H9 (cell line): ENCODE measurements at regions not wholly inside any gene's neighbourhood (a gene's known extent, or its start where the extent isn't known, plus 50 kb on each side); places are given as distances from the start of the nearest gene placed in this dataset.

ENCODE experiments used
- DNase-seq: peaks from one replicate; pipeline ENCODE4 v3.0.0-alpha.2; 2017
- H2AFZ ChIP-seq: one replicate; pipeline ENCODE4 v1.6.1; 2013; ENCODE audit warnings: mild to moderate bottlenecking, low read length, control low read depth, moderate library complexity
- H2AK5ac ChIP-seq: 2 replicates; pipeline ENCODE4 v1.6.1; 2013; ENCODE audit warnings: low read length, control low read depth, mixed read lengths; ENCODE audit not compliant: insufficient read length
- H2BK120ac ChIP-seq: one replicate; pipeline ENCODE4 v1.6.1; 2013; ENCODE audit warnings: low read depth, mild to moderate bottlenecking, low read length, control low read depth, inconsistent platforms; ENCODE audit not compliant: poor library complexity, severe bottlenecking
- H2BK12ac ChIP-seq: 2 replicates; pipeline ENCODE4 v1.6.1; 2013; ENCODE audit warnings: low read length, control low read depth, mixed read lengths, low read depth; ENCODE audit not compliant: insufficient read length
- H2BK15ac ChIP-seq: 2 replicates; pipeline ENCODE4 v1.6.1; 2013; ENCODE audit warnings: low read depth, low read length, control low read depth
- H2BK20ac ChIP-seq: one replicate; pipeline ENCODE4 v1.6.1; 2013; ENCODE audit warnings: low read depth, mild to moderate bottlenecking, low read length, control low read depth, inconsistent platforms; ENCODE audit not compliant: poor library complexity, severe bottlenecking
- H2BK5ac ChIP-seq: 2 replicates; pipeline ENCODE4 v1.6.1; 2013; ENCODE audit warnings: low read length, control low read depth, mixed read lengths; ENCODE audit not compliant: insufficient read length
- H3K14ac ChIP-seq: 2 replicates; pipeline ENCODE4 v1.6.1; 2013; ENCODE audit warnings: low read length, control low read depth; ENCODE audit not compliant: insufficient read depth
- H3K18ac ChIP-seq: 2 replicates; pipeline ENCODE4 v1.6.1; 2013; ENCODE audit warnings: low read depth, mild to moderate bottlenecking, mixed read lengths, low read length, control low read depth; ENCODE audit not compliant: insufficient read length
- H3K23ac ChIP-seq: 2 replicates; pipeline ENCODE4 v1.6.1; 2013; ENCODE audit warnings: low read length, control low read depth, mixed read lengths, low read depth; ENCODE audit not compliant: insufficient read length
- H3K23me2 ChIP-seq: 2 replicates; pipeline ENCODE4 v1.6.1; 2013; ENCODE audit warnings: low read depth, mild to moderate bottlenecking, mixed read lengths, low read length, control low read depth; ENCODE audit not compliant: insufficient read length, poor library complexity, severe bottlenecking
- H3K27ac ChIP-seq: 2 replicates; pipeline ENCODE4 v1.5.1; 2013; ENCODE audit warnings: low read length, control low read depth, mixed read lengths, low read depth; ENCODE audit not compliant: insufficient read length
- H3K27me3 ChIP-seq: 2 replicates; pipeline ENCODE4 v1.6.1; 2013; ENCODE audit warnings: low read length, control low read depth, inconsistent platforms; ENCODE audit not compliant: insufficient read depth
- H3K4ac ChIP-seq: 2 replicates; pipeline ENCODE4 v1.6.1; 2013; ENCODE audit warnings: low read depth, mild to moderate bottlenecking, control low read depth, inconsistent platforms, low read length, moderate library complexity
- H3K4me1 ChIP-seq: 2 replicates; pipeline ENCODE4 v1.6.1; 2013; ENCODE audit warnings: low read length, control low read depth, inconsistent platforms; ENCODE audit not compliant: insufficient read depth
- H3K4me2 ChIP-seq: 2 replicates; pipeline ENCODE4 v1.6.1; 2013; ENCODE audit warnings: low read length, control low read depth, mixed read lengths; ENCODE audit not compliant: insufficient read length, insufficient read depth
- H3K56ac ChIP-seq: 2 replicates; pipeline ENCODE4 v1.6.1; 2013; ENCODE audit warnings: low read depth, mild to moderate bottlenecking, mixed read lengths, low read length, control low read depth; ENCODE audit not compliant: insufficient read length
- H3K79me1 ChIP-seq: 2 replicates; pipeline ENCODE4 v1.6.1; 2013; ENCODE audit warnings: low read depth, mild to moderate bottlenecking, moderate library complexity, low read length, control low read depth, inconsistent platforms; ENCODE audit not compliant: insufficient read depth, poor library complexity, severe bottlenecking
- H3K79me2 ChIP-seq: 2 replicates; pipeline ENCODE4 v1.6.1; 2013; ENCODE audit warnings: low read length, control low read depth, inconsistent platforms; ENCODE audit not compliant: insufficient read depth
- H3K9ac ChIP-seq: 2 replicates; pipeline ENCODE4 v1.6.1; 2013; ENCODE audit warnings: low read length, control low read depth, mixed read lengths; ENCODE audit not compliant: insufficient read length; ENCODE audit errors: extremely low read depth
- H3K9me3 ChIP-seq: one replicate; pipeline ENCODE4 v1.6.1; 2013; ENCODE audit warnings: low read depth, low read length, inconsistent platforms; ENCODE audit not compliant: control insufficient read depth
- H3T11ph ChIP-seq: one replicate; pipeline ENCODE4 v1.6.1; 2013; ENCODE audit warnings: mild to moderate bottlenecking, low read length, control low read depth, inconsistent platforms
- H4K20me1 ChIP-seq: one replicate; pipeline ENCODE4 v1.6.1; 2013; ENCODE audit not compliant: control insufficient read depth, insufficient read length, insufficient read depth
- H4K5ac ChIP-seq: 2 replicates; pipeline ENCODE4 v1.6.1; 2013; ENCODE audit warnings: low read depth, mild to moderate bottlenecking, mixed read lengths, low read length, control low read depth; ENCODE audit not compliant: insufficient read length
- H4K8ac ChIP-seq: replicated peaks from 2 replicates; pipeline ENCODE4 v1.6.1; 2013; ENCODE audit warnings: low read length, control low read depth, mixed read lengths, low read depth; ENCODE audit not compliant: insufficient read length
- H4K91ac ChIP-seq: 2 replicates; pipeline ENCODE4 v1.6.1; 2013; ENCODE audit warnings: low read depth, mild to moderate bottlenecking, moderate library complexity, mixed read lengths, low read length, control low read depth; ENCODE audit not compliant: insufficient read length
- H3K27ac Mint-ChIP-seq, 3 experiments: 2 replicates in 2 of 3; 3 replicates in 1 of 3; pipeline ENCODE4 v1.8.0; 2020 to 2021; ENCODE audit warnings: mixed read lengths in 3 of 3, mild to moderate bottlenecking in 1 of 3, moderate library complexity in 1 of 3
- H3K27me3 Mint-ChIP-seq: 2 replicates; pipeline ENCODE4 v1.8.0; 2021; ENCODE audit warnings: low read depth, mild to moderate bottlenecking, moderate library complexity, mixed read lengths
- H3K36me3 Mint-ChIP-seq, 3 experiments: 2 replicates in 2 of 3; 3 replicates in 1 of 3; pipeline ENCODE4 v1.8.0; 2020 to 2021; ENCODE audit warnings: low read depth in 3 of 3, mixed read lengths in 3 of 3; ENCODE audit not compliant: insufficient read depth in 1 of 3
- H3K4me1 Mint-ChIP-seq, 2 experiments: 2 replicates each; pipeline ENCODE4 v1.8.0; 2020; ENCODE audit warnings: mixed read lengths in 2 of 2
- H3K4me3 Mint-ChIP-seq, 2 experiments: 2 replicates in 1 of 2; 3 replicates in 1 of 2; pipeline ENCODE4 v1.8.0; 2020 to 2021; ENCODE audit warnings: mild to moderate bottlenecking in 2 of 2, mixed read lengths in 2 of 2, moderate library complexity in 1 of 2
- H3K9me3 Mint-ChIP-seq, 2 experiments: 2 replicates in 1 of 2; 3 replicates in 1 of 2; pipeline ENCODE4 v1.8.0; 2020; ENCODE audit warnings: mild to moderate bottlenecking in 2 of 2, mixed read lengths in 2 of 2, moderate library complexity in 1 of 2
- CTCF ChIP-seq: fragments of 200-600 bp; sonication (generic); conservative IDR thresholded peaks from 3 replicates; pipeline ENCODE4 v1.8.0; 2021; ENCODE audit warnings: antibody characterized with exemption, mild to moderate bottlenecking
- WGBS: extraction: QIAGEN DNeasy Blood & Tissue Kit; methylation state at CpG from one replicate; pipeline ENCODE4 v1.1.7; 2013; ENCODE audit warnings: missing lambda C conversion rate, low lambda C conversion rate, mixed read lengths; ENCODE audit not compliant: insufficient read length; ENCODE audit errors: extremely low coverage; 5-methylcytosine and 5-hydroxymethylcytosine counted together

DNA sequence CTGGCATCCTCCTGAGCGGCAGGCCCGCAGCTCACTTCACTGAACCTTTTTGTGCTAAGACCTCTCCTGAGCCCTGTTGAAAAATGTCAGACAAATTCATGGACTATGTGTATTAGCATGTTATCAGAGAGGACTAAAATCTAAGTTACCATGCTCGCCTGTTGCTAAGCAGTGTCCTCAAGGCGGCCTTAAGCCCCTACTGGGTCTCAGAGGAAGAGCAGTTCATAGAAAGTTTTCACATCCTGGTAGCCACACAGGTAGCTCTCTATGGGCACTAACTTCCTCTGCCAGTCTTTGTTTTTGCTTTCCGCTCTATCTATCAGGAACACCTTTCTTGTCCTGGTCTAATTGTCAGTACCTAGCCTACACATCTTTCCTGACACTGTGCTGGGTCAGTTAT, 306.6 kb upstream of the MIS18BP1 start:
- Histone ChIP-seq H3K23me2 (no peaks in the 10 kb centered on the region), H3K27ac (no peak overlapping the region), H3K4ac (no peak overlapping the region), H4K8ac (no peak overlapping the region), H3K23ac (no peak overlapping the region), H2AK5ac (no peak overlapping the region), H3K79me1 (no peaks in the 10 kb centered on the region), H3K14ac (no peak overlapping the region), H4K5ac (no peak overlapping the region), H2BK5ac (no peak overlapping the region), H3K4me2 (no peak overlapping the region), H3K79me2 (no peaks in the 10 kb centered on the region), H2AFZ (no peak overlapping the region), H4K20me1 (no peaks in the 10 kb centered on the region), H2BK120ac (no peak overlapping the region), H3K56ac (no peak overlapping the region), H3K9me3 (no peaks in the 10 kb centered on the region), H3K27me3 (no peaks in the 10 kb centered on the region), H3T11ph (no peak overlapping the region), H2BK12ac (no peak overlapping the region), H2BK20ac (no peak overlapping the region), H3K4me1 (no peaks in the 10 kb centered on the region), H3K18ac (no peak overlapping the region), H4K91ac (no peak overlapping the region), H2BK15ac (no peak overlapping the region), H3K9ac (no peak overlapping the region)
- Mint-ChIP-seq H3K9me3 (no peaks in the 10 kb centered on the region), H3K4me3 (no peak overlapping the region), H3K27ac (no peak overlapping the region), H3K27me3 (no peaks in the 10 kb centered on the region), H3K36me3 (no peaks in the 10 kb centered on the region), H3K4me1 (peaks cover 7% of the 10 kb centered on the region in 2 experiments)
- DNase-seq, result no peak
- TF ChIP-seq CTCF, result peak; percentile 44; the same call in 2 of the 3 replicates
- WGBS, result no CpG with 5 or more reads among the region's 5 CpGs
